ENCODE measurements at regions not wholly inside any gene's neighbourhood (a gene's known extent, or its start where the extent isn't known, plus 50 kb on each side); places are given as distances from the start of the nearest gene placed in this dataset.
A peak's percentile ranks its signal among the peaks of the same experiment; 100 is the strongest.

DNA sequence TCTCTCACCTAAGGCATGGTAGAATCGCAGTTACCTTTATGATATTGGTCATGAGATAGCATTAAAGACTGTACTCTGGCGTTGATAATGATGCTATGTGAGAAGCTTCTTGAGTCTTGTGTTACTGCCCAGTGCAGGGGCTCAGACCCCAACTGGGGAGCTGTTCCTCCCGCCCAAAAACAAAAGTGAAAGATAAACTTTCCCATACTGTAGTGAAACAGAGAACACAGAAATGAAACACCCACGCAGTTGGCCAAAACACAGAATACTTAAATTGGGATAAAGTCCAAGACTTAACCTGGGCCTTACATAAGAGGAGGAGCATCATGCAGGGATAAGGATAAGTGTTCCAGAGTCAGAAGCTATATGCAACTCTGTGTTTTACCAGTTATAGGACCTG is 130.6 kb downstream of the HHIPL2 start:
- H3K27me3 ChIP-seq (ENCODE audit: low read depth, low read length), result peaks cover 3% of the 10 kb centered on the region; the same call in 1 of the 2 replicates
- no peak overlapping the region for H3K9ac ChIP-seq (ENCODE audit: low read length)
- TF ChIP-seq, protein P1, sequence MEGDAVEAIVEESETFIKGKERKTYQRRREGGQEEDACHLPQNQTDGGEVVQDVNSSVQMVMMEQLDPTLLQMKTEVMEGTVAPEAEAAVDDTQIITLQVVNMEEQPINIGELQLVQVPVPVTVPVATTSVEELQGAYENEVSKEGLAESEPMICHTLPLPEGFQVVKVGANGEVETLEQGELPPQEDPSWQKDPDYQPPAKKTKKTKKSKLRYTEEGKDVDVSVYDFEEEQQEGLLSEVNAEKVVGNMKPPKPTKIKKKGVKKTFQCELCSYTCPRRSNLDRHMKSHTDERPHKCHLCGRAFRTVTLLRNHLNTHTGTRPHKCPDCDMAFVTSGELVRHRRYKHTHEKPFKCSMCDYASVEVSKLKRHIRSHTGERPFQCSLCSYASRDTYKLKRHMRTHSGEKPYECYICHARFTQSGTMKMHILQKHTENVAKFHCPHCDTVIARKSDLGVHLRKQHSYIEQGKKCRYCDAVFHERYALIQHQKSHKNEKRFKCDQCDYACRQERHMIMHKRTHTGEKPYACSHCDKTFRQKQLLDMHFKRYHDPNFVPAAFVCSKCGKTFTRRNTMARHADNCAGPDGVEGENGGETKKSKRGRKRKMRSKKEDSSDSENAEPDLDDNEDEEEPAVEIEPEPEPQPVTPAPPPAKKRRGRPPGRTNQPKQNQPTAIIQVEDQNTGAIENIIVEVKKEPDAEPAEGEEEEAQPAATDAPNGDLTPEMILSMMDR (IDR thresholded peaks at IDR 0.05; ENCODE audit: low read depth, low read length), result no peak
- no peak for TF ChIP-seq EZH2phosphoT487 (IDR thresholded peaks at IDR 0.05; ENCODE audit: low read depth)
- H3K27ac ChIP-seq (ENCODE audit: low read length), result no peak overlapping the region
- no peaks in the 10 kb centered on the region for H3K36me3 ChIP-seq (replicated peaks; ENCODE audit: low read depth, low read length)
- H4K20me1 ChIP-seq (ENCODE audit: insufficient read depth, low read length), result no peaks in the 10 kb centered on the region
- H3K4me3 ChIP-seq (ENCODE audit: low read length), result peak overlapping the region; percentile 10; the same call in 1 of the 2 replicates
- H3K4me2 ChIP-seq (ENCODE audit: low read length), result peak overlapping the region; percentile 55
- H3K4me1 ChIP-seq (ENCODE audit: low read length), result peaks cover 6% of the 10 kb centered on the region
- H2AFZ ChIP-seq (ENCODE audit: low read depth, low read length), result no peak overlapping the region
- H3K9me3 ChIP-seq (ENCODE audit: insufficient read depth, low read length), result no peaks in the 10 kb centered on the region
- no peaks in the 10 kb centered on the region for H3K79me2 ChIP-seq (ENCODE audit: low read length)

DNA sequence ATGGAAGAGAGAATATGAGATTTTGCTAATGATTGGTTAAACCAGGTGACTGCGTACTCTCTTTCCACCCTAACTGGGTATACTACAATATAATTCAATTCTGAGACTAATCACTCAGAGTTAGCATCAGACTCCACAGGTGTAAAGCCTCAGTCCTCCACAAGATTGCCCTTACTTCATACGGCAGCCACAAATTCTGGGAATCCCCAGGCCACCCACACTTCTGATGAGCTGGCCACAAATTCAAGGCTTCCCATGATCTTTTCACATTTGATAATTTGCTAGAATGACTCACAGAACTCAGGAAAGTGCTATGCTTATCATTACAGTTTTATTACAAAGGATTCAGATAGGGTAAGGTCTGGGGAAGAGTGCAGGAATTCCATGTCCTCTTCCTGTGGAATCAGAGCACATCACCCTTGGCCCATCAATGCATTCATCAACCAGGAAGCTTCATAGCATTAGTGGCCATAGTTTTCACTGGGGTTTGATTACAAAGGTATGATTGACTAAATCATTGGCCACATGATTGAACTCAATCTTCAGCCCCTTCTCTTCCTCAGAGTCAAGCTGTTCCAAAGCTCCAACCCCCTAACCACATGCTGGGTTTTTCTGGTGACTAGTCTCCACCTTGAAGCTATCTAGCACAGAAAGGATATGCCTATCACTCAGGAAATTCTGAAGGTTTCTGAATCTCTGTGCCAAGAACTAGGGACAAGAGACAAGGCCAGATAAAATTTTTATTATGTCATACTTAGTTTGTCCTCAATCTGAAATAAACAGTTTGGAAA is 131.7 kb downstream of the HHIPL2 start:
- H3K27me3 ChIP-seq (ENCODE audit: low read depth, low read length), result peaks cover 3% of the 10 kb centered on the region; the same call in 1 of the 2 replicates
- TF ChIP-seq, protein P1 (IDR thresholded peaks at IDR 0.05; ENCODE audit: low read depth, low read length), result no peak
- TF ChIP-seq EZH2phosphoT487 (IDR thresholded peaks at IDR 0.05; ENCODE audit: low read depth), result no peak
- no peaks in the 10 kb centered on the region for H3K9me3 ChIP-seq (ENCODE audit: insufficient read depth, low read length)
- no peak overlapping the region for H3K27ac ChIP-seq (ENCODE audit: low read length)
- H3K9ac ChIP-seq (ENCODE audit: low read length), result no peak overlapping the region
- no peak overlapping the region for H2AFZ ChIP-seq (ENCODE audit: low read depth, low read length)
- no peak overlapping the region for H3K4me3 ChIP-seq (ENCODE audit: low read length)
- H3K79me2 ChIP-seq (ENCODE audit: low read length), result no peaks in the 10 kb centered on the region
- no peaks in the 10 kb centered on the region for H4K20me1 ChIP-seq (ENCODE audit: insufficient read depth, low read length)
- no peak overlapping the region for H3K4me2 ChIP-seq (ENCODE audit: low read length)
- no peaks in the 10 kb centered on the region for H3K36me3 ChIP-seq (replicated peaks; ENCODE audit: low read depth, low read length)
- peaks cover 6% of the 10 kb centered on the region for H3K4me1 ChIP-seq (ENCODE audit: low read length)

DNA sequence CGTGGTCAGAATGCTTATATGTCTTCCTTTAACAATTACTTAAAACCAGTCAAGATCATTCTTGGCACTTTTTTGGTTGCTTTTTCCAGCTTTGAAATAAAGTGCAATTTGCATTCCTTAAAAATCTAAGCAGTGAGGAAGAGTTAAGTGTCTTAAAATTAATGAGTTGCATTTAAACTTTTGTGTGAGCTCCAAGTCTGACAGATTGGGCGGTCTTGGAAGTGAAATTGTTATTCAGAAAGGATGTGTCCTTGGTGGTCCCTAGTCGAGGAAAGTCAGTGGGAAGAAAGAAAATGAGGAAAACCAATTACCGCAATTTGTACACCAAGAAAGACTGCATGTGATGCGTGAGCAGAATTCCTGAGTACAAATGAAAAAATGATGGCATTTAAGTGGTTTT is 132.5 kb downstream of the HHIPL2 start:
- no peak overlapping the region for H3K4me2 ChIP-seq (ENCODE audit: low read length)
- no peaks in the 10 kb centered on the region for H4K20me1 ChIP-seq (ENCODE audit: insufficient read depth, low read length)
- H3K4me1 ChIP-seq (ENCODE audit: low read length), result peaks cover 6% of the 10 kb centered on the region
- no peaks in the 10 kb centered on the region for H3K36me3 ChIP-seq (replicated peaks; ENCODE audit: low read depth, low read length)
- no peaks in the 10 kb centered on the region for H3K9me3 ChIP-seq (ENCODE audit: insufficient read depth, low read length)
- TF ChIP-seq, protein P1 (IDR thresholded peaks at IDR 0.05; ENCODE audit: low read depth, low read length), result no peak
- no peaks in the 10 kb centered on the region for H3K79me2 ChIP-seq (ENCODE audit: low read length)
- peaks cover 3% of the 10 kb centered on the region; the same call in 1 of the 2 replicates for H3K27me3 ChIP-seq (ENCODE audit: low read depth, low read length)
- no peak overlapping the region for H3K9ac ChIP-seq (ENCODE audit: low read length)
- no peak overlapping the region for H3K4me3 ChIP-seq (ENCODE audit: low read length)
- H2AFZ ChIP-seq (ENCODE audit: low read depth, low read length), result no peak overlapping the region
- H3K27ac ChIP-seq (ENCODE audit: low read length), result no peak overlapping the region

DNA sequence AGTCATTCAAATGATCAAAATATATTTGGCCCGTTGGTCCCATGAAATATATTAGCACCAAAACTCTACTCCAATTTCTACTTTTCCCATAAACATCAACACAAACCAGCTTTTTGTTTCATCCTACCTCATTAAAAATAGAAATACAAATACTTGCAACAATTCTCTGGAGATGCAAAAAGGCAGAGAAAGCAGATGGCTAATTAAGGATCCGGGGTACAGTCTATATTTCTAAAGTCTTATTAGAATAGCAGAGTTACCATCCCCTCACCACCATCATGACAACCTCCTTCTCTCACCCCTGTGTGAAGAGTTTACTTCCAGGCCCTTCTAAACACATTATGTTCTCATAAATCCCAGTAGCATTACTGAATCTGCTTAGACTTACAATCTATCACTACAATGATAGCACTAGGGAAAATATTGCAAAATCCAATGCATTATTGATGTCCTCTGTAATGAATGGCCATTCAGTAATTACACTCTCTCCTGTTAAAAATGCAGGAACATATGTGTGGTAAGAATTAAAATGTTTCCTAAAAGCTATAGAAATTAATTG is 133.8 kb downstream of the HHIPL2 start:
- Histone ChIP-seq H3K9me3 (ENCODE audit: insufficient read depth, low read length) (no peaks in the 10 kb centered on the region), H3K27ac (ENCODE audit: low read length) (no peak overlapping the region), H4K20me1 (ENCODE audit: insufficient read depth, low read length) (no peaks in the 10 kb centered on the region), H2AFZ (ENCODE audit: low read depth, low read length) (no peak overlapping the region), H3K4me1 (ENCODE audit: low read length) (peaks cover 6% of the 10 kb centered on the region), H3K4me3 (ENCODE audit: low read length) (no peak overlapping the region), H3K36me3 (replicated peaks; ENCODE audit: low read depth, low read length) (no peaks in the 10 kb centered on the region), H3K27me3 (ENCODE audit: low read depth, low read length) (peaks cover 3% of the 10 kb centered on the region; the same call in 1 of the 2 replicates), H3K79me2 (ENCODE audit: low read length) (no peaks in the 10 kb centered on the region), H3K9ac (ENCODE audit: low read length) (no peak overlapping the region), H3K4me2 (ENCODE audit: low read length) (no peak overlapping the region)
- TF ChIP-seq EZH2phosphoT487 (IDR thresholded peaks at IDR 0.05; ENCODE audit: low read depth), result no peak
- TF ChIP-seq, protein P1 (IDR thresholded peaks at IDR 0.05; ENCODE audit: low read depth, low read length), result no peak
